GM18505 (cell line): ENCODE measurements at regions not wholly inside any gene's neighbourhood (a gene's known extent, or its start where the extent isn't known, plus 50 kb on each side); places are given as distances from the start of the nearest gene placed in this dataset.

ENCODE experiments used
- ATAC-seq: cut with Tn5 transposase; IDR thresholded peaks from one replicate; pipeline ENCODE4 v1.9.1; 2021; ENCODE audit not compliant: unreplicated experiment
- POLR2A ChIP-seq: IDR thresholded peaks from 4 replicates; pipeline ENCODE4 v1.6.1; 2011; ENCODE audit warnings: borderline replicate concordance; ENCODE audit not compliant: insufficient read depth, insufficient read length; ENCODE audit errors: extremely low read depth

DNA sequence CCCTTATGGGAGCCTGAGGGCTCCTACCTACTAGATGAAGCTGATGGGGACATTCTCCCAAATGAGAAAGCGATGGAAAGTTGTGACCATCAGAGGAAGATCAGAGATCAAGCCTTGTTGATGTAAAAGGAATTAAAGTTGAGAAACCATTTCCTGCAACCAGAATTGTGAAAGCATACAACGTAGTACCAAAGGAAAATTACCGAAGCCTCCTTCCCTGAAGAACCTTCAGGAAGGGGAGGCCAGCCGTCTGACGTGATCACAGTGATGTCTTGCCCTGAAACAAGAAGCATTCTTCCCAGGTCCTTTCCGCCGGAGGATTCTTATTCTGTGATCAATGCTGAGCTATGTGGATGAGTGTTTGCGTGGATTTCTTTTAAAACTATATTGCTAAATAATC lies 211.6 kb upstream of the TNP1 start:
- no peak for TF ChIP-seq POLR2A
- no peak for ATAC-seq

- no peak for ATAC-seq
- TF ChIP-seq POLR2A, result no peak
These were observed 210.7 kb upstream of the TNP1 start for GRCh38 chr2:217070611-217071010.

DNA sequence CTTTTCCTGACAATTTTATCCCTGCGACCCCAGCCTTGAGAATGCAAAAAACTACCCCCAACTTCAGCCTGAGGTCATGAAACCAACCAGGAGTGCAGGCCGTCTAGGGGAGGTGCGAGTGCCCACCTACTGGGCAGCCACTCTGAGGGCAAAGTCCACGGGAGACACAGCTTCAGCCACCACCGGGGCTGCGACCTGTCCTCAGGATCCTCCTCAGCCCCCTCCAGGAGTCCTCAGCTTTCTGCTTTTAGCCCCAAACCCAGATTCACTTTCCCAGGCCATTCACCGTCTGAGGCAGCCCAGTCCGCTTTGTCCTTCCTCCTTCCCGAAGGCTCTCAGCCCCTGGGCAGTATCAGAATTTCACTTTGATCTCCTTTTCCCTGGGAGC lies 210.2 kb upstream of the TNP1 start:
- no peak for TF ChIP-seq POLR2A
- ATAC-seq, result no peak

DNA sequence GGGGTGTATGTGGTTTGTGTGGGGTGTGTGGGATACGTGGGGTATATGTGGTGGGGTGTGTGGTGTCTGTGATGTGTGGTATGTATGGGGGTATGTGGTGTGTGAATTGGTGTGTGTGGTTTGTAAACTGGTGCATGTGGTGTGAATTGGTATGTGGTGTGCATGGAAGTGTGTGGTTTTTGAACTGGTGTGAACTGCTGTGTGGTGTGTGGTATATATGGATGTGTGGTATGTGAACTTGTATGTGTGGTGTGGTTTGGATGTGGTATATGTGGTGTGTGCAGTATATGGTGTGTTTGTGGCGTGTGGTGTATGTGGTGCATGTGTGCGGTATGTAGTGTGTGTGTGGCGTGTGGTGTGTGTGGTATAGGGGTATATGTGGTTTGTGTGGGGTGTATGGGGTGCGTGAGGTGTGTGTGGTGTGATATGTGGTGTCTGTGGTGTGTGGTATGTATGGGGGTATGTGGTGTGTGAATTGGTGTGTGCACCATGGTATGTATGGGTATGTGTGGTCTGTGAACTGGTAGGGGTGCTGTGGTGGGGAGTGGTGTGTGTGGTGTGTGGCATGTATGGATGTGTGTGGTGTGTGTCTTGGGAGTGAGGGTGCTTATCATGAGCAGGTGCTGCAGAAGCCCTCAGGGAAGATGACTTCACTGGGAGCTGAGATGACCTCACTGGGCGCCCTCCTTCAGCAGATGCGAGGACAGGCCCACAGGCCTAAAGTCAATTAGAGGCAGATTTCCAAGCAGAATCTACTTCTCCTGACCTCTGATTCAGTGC lies 209.6 kb upstream of the TNP1 start:
- no peak for TF ChIP-seq POLR2A
- no peak for ATAC-seq

DNA sequence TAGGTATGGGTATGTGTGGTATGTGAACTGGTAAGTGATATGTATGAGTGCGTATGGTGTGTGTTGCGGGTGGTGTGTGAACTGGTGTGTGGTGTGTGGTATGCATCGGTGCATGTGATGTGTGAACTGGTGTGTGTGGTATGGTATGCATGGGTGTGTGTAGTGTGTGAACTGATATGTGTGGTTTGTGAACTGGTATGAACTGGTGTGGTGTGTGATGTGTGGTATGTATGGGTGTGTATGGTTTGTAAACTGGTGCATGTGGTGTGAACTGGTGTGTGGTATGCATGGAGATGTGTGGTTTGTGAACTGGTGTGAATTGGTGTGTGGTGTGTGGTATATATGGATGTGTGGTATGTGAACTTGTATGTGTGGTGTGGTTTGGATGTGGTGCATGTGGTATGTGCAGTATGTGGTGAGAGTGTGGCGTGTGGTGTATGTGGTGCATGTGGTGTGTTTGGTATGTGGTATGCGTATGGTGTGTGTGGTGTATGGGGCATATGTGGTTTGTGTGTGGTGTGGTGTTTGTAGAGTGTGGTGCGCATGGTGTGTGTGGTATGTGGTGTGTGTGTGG lies 208.9 kb upstream of the TNP1 start:
- no peak for TF ChIP-seq POLR2A
- no peak for ATAC-seq

DNA sequence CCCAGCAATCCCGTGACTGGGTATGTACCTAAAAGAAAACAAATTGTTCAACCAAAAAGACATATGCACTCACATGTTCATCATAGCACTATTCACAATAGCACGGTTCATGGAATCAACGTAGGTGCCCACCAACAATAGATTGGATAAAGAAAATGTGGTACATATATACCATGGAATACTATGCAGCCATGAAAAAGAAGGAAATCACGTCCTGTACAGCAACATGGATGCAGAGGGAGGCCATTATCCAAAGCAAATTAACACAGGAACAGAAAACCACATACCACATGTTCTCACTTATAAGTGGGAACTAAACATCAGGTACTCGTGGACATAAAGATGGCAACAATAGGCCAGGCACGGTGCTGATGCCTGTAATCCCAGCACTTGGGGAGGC lies 207.9 kb upstream of the TNP1 start:
- TF ChIP-seq POLR2A, result no peak
- no peak for ATAC-seq

DNA sequence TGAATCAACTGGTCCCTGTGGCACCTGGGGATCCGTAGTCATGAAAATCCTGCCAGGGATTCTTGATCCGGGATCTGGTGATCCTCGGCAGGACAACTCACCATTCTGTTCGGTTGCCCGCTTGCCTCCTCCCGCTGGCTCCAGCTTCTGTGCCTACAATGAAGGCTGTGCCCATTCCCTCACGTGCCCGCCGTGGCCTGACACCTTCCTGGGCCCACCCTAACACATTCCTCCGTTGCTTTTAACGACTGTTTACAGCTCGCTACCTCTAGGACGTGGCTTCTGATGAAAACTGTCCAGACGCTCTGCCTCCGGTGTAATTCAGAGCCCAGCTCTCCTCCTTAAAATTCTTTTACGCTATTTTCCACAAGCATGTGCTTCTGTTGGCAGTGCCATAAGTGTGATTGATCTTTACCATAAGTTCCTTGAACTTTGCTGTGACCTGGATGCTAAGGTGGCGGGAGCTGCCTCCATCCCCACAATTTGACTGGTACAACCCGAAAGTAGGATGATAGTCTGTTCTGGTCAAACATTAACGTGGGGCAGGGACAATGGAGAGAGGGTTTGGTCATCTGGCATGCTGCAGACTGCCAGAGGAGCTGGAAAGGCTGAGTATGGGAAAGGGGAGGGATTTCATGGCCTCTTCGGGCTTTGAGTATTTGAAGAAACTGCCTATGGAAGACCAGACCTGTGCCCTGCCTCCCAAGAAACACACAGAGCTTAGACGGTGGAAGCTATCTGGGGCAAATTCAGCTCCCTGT lies 206.8 kb upstream of the TNP1 start:
- no peak for ATAC-seq
- TF ChIP-seq POLR2A, result no peak

DNA sequence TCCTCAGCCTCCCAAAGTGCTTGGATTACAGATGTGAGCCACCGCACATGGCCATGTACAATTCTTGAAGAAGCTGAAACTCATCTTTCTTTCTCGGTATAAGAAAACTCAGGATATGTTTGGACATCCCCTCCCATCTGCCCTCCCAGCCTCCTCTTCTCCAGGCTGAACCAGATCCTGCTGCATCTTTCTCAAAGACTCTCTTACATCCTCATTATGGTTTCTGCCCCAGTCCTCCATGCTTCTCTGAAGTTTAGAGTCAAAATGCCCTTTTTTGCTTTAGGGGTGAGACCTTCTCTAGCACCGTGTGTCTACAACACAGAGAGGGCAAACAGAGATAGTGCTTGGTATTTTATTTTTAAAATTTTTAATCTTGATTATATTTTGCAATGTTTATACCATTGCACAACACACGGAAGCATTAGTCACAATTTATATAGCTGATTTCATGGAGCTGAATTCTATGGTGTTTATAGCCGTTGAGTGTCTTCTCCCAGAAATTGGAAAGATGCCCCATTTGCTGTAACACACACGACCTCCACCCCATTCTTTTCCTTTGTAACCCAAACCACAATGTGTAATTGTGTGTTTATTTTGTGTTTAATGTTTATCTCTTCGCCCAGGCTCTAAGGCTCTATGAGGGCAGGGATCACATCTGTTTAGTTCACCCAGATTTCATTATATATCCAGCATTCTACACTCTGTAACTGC lies 206.0 kb upstream of the TNP1 start:
- no peak for ATAC-seq

GRCh38 chr2:217065012-217065290 lies 205.1 kb upstream of the TNP1 start:
- no peak for TF ChIP-seq POLR2A
- no peak for ATAC-seq

More for the DNA sequence above, 206.0 kb upstream of the TNP1 start:
- TF ChIP-seq POLR2A, result no peak

- TF ChIP-seq POLR2A, result no peak
- no peak for ATAC-seq
These were observed 204.6 kb upstream of the TNP1 start for GRCh38 chr2:217064234-217065011.

GRCh38 chr2:217063238-217063755 lies 203.4 kb upstream of the TNP1 start:
- ATAC-seq, result no peak
- TF ChIP-seq POLR2A, result no peak

GRCh38 chr2:217062768-217063167 lies 202.9 kb upstream of the TNP1 start:
- ATAC-seq, result no peak
- TF ChIP-seq POLR2A, result no peak

GRCh38 chr2:217061916-217062505 lies 202.1 kb upstream of the TNP1 start:
- ATAC-seq, result no peak
- no peak for TF ChIP-seq POLR2A

GRCh38 chr2:217060951-217061547 lies 201.2 kb upstream of the TNP1 start:
- ATAC-seq, result no peak

More at GRCh38 chr2:217060951-217061547, 201.2 kb upstream of the TNP1 start:
- no peak for TF ChIP-seq POLR2A
